Kidney (tissue), 13 donors: ENCODE measurements at regions not wholly inside any gene's neighbourhood (a gene's known extent, or its start where the extent isn't known, plus 50 kb on each side); places are given as distances from the start of the nearest gene placed in this dataset.
A peak's percentile ranks its signal among the peaks of the same experiment; 100 is the strongest.
"Not testable (repeated sequence)": the region's sequence is repeated elsewhere in the genome, so short reads cannot be mapped to it uniquely, and the experiment has no call there.

Experiments used
- DNase-seq, 5 donors: peaks; one replicate each; pipeline ENCODE4 v3.0.0-alpha.2; 2013 to 2020
- FAIRE-seq: peaks from 2 replicates; lab custom pipeline; 2012; peaks lifted over from hg19 to GRCh38; lab: Jason Lieb, UNC
- H3K27ac ChIP-seq, 2 donors: one replicate each; pipeline ENCODE4 v1.7.0; 2013; ENCODE audit warnings: low read depth in 2 of 2, low read length in 2 of 2, inconsistent platforms in 1 of 2
- H3K27me3 ChIP-seq: one replicate; pipeline ENCODE4 v1.7.1; 2013; ENCODE audit warnings: low read length, inconsistent platforms; ENCODE audit not compliant: control insufficient read depth, insufficient read depth
- H3K36me3 ChIP-seq, 3 donors: one replicate each; pipeline versions ENCODE4 v1.7.0 to v1.7.1; 2013; ENCODE audit warnings: low read length in 3 of 3, control low read depth in 1 of 3, inconsistent platforms in 1 of 3; ENCODE audit not compliant: insufficient read depth in 3 of 3, control insufficient read depth in 2 of 3
- H3K4me1 ChIP-seq, 3 donors: one replicate each; pipeline versions ENCODE4 v1.7.0 to v1.7.1; 2013; ENCODE audit warnings: low read length in 3 of 3, inconsistent platforms in 1 of 3, low read depth in 1 of 3; ENCODE audit not compliant: control insufficient read depth in 2 of 3, insufficient read depth in 2 of 3
- H3K4me3 ChIP-seq, 3 donors: one replicate each; pipeline versions ENCODE4 v1.7.0 to v1.8.1; 2013; ENCODE audit warnings: low read length in 3 of 3, control low read depth in 1 of 3, inconsistent platforms in 1 of 3
- H3K9ac ChIP-seq, 3 donors: one replicate each; pipeline versions ENCODE4 v1.7.0 to v1.7.1; 2013; ENCODE audit warnings: low read length in 3 of 3, control low read depth in 1 of 3, inconsistent platforms in 1 of 3
- H3K9me3 ChIP-seq, 3 donors: one replicate each; pipeline versions ENCODE4 v1.7.0 to v1.7.1; 2013; ENCODE audit warnings: low read length in 3 of 3, control low read depth in 1 of 3, inconsistent platforms in 1 of 3; ENCODE audit not compliant: control insufficient read depth in 2 of 3, insufficient read depth in 1 of 3
- intact Hi-C: fragments of 100-400 bp; cut with DNase I; formaldehyde crosslinking; loops from one replicate; pipeline ENCODE4 v1.11.1; 2022
- TF ChIP-seq, protein P1 (sequence below): IDR thresholded peaks from 3 replicates; pipeline ENCODE4 v1.5.1; 2012; ENCODE audit warnings: mild to moderate bottlenecking, moderate library complexity, borderline replicate concordance; ENCODE audit not compliant: insufficient read depth; ENCODE audit errors: extremely low read depth
- donor health status: control.
- donor health status: control.
- donor health status: control.
- donor health status: control.
- donor health status: control.
- donor health status: DM: yes; HTN: yes; CAD: no.
- donor health status: Normal renal cell carcinoma (clear cell type).

DNA sequence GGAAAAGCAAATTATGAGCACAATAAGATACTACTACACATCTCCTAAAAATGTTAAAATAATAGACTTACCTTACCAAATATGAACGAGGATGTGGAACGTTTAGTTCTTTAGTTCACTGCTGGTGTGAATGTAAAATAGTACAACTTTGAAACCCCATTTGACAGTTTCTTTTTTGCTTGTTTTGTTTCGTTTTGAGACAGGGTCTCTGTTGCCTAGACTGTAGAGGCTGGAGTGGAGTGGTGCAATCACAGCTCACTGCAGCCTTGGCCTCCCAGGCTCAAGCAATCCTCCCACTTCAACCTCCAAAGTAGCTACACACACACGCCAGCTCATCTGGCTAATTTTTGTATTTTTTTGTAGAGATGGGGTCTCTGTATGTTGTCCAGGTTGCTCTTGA lies 136.4 kb upstream of the FAR2 start:
- H3K4me1 ChIP-seq, result no peaks in the 10 kb centered on the region
- no peak for DNase-seq
- intact Hi-C loops, result no loop called here
- H3K9me3 ChIP-seq, result no peaks in the 10 kb centered on the region
- no peak overlapping the region for H3K27ac ChIP-seq
- no peaks in the 10 kb centered on the region for H3K36me3 ChIP-seq
- no peak for FAIRE-seq
- no peak overlapping the region for H3K9ac ChIP-seq
- no peak overlapping the region for H3K4me3 ChIP-seq
- TF ChIP-seq, protein P1, sequence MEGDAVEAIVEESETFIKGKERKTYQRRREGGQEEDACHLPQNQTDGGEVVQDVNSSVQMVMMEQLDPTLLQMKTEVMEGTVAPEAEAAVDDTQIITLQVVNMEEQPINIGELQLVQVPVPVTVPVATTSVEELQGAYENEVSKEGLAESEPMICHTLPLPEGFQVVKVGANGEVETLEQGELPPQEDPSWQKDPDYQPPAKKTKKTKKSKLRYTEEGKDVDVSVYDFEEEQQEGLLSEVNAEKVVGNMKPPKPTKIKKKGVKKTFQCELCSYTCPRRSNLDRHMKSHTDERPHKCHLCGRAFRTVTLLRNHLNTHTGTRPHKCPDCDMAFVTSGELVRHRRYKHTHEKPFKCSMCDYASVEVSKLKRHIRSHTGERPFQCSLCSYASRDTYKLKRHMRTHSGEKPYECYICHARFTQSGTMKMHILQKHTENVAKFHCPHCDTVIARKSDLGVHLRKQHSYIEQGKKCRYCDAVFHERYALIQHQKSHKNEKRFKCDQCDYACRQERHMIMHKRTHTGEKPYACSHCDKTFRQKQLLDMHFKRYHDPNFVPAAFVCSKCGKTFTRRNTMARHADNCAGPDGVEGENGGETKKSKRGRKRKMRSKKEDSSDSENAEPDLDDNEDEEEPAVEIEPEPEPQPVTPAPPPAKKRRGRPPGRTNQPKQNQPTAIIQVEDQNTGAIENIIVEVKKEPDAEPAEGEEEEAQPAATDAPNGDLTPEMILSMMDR, result no peak
- H3K27me3 ChIP-seq, result no peaks in the 10 kb centered on the region

DNA sequence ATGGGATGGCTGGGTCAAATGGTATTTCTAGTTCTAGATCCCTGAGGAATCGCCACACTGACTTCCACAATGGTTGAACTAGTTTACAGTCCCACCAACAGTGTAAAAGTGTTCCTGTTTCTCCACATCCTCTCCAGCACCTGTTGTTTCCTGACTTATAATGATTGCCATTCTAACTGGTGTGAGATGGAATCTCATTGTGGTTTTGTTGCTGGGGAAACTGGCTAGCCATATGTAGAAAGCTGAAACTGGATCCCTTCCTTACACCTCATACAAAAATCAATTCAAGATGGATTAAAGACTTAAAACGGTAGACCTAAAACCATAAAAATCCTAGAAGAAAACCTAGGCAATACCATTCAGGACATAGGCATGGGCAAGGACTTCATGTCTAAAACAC lies 131.5 kb upstream of the FAR2 start:
- FAIRE-seq, H3K36me3 ChIP-seq, H3K4me1 ChIP-seq, H3K27ac ChIP-seq, H3K9me3 ChIP-seq, H3K9ac ChIP-seq, intact Hi-C loops, H3K27me3 ChIP-seq, DNase-seq, H3K4me3 ChIP-seq: not testable (repeated sequence)

DNA sequence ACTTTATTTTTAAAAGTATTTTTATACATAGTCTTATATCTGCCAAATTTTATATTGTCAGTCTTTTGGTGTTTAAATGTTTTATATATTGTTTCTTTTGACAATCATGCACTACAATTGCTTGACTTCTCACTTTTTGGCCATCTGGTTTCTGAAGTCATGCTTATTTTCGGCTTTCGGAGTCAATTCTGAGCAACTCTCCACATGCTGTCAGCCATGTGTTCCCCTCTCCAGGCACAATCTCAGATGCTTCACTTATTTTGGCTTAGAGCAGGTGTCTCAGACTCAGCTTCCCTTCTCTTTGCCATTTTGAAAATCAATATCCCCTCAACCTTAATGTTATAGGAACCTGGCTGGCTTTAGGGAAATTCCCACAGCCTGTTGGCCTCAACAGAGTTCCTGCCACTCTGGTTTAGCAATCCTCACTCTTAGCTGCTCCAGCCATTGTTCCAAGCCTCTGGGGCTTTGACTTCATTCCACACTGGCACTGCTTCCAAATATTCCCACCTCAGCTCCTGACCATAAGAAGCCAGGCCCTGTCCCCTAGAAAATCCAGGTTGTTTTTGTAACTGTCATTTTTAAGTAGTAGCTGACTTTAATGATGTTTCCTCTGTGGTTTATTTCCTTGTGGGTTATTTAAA lies 125.5 kb upstream of the FAR2 start:
- Histone ChIP-seq H3K27me3 (no peaks in the 10 kb centered on the region), H3K4me1 (no peaks in the 10 kb centered on the region), H3K9ac (no peak overlapping the region), H3K36me3 (no peaks in the 10 kb centered on the region), H3K9me3 (no peaks in the 10 kb centered on the region), H3K4me3 (no peak overlapping the region), H3K27ac (no peak overlapping the region)
- FAIRE-seq (no peak), DNase-seq (peak in 1 of 5 donors; percentile 52)
- TF ChIP-seq, protein P1, result no peak
- intact Hi-C loops, result no loop called here

DNA sequence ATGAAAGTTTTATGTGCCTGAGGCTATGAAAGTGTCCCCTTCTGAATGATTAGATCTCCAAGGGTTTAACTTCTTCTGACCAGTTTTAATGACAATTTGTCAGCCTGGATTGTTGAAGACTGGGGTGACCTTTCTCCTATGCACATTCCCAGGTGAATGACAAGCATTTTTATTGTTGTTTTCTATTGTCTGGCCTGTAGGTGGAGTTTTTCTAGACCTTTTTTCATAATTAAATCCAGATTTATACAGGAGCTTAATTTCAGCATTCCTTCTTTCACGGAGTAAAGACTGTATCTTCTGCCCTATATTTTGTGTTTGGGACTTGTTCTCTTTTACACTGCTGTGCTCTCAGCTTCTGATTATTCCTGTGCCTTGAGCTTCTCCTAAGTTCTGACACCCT lies 125.0 kb upstream of the FAR2 start:
- H3K4me3 ChIP-seq, result no peak overlapping the region
- H3K36me3 ChIP-seq, result no peaks in the 10 kb centered on the region
- H3K4me1 ChIP-seq, result no peaks in the 10 kb centered on the region
- DNase-seq (peak in 1 of 5 donors; percentile 28), FAIRE-seq (no peak)
- no peaks in the 10 kb centered on the region for H3K27me3 ChIP-seq
- intact Hi-C loops, result no loop called here
- H3K9ac ChIP-seq, result no peak overlapping the region
- H3K27ac ChIP-seq, result no peak overlapping the region
- TF ChIP-seq, protein P1, result no peak
- no peaks in the 10 kb centered on the region for H3K9me3 ChIP-seq
